GM12892 (cell line): ENCODE measurements at regions not wholly inside any gene's neighbourhood (a gene's known extent, or its start where the extent isn't known, plus 50 kb on each side); places are given as distances from the start of the nearest gene placed in this dataset.

Experiments
- POLR2A ChIP-seq: IDR thresholded peaks from 2 replicates; pipeline ENCODE4 v1.6.1; 2011; ENCODE audit warnings: low read depth, low read length, control low read depth
- POLR2AphosphoS5 ChIP-seq: IDR thresholded peaks from 2 replicates; pipeline ENCODE4 v1.6.1; 2011; ENCODE audit warnings: low read depth, low read length, control low read depth
- TAF1 ChIP-seq: IDR thresholded peaks from 2 replicates; pipeline ENCODE4 v1.6.1; 2011; ENCODE audit warnings: low read depth, mild to moderate bottlenecking, control low read depth, low read length, borderline replicate concordance

- TF ChIP-seq POLR2AphosphoS5: no peak
- TF ChIP-seq POLR2A: no peak
- TF ChIP-seq TAF1: no peak
Observed at GRCh38 chr10:62924344-62924748, 108.2 kb upstream of the EGR2 start.
